HG03520 (cell line): ENCODE measurements at regions not wholly inside any gene's neighbourhood (a gene's known extent, or its start where the extent isn't known, plus 50 kb on each side); places are given as distances from the start of the nearest gene placed in this dataset.
"Not testable (repeated sequence)": the region's sequence is repeated elsewhere in the genome, so short reads cannot be mapped to it uniquely, and the experiment has no call there.

Experiments used
- ATAC-seq: cut with Tn5 transposase; IDR thresholded peaks from one replicate; pipeline ENCODE4 v1.9.1; 2021; ENCODE audit warnings: mild to moderate bottlenecking, moderate library complexity; ENCODE audit not compliant: unreplicated experiment

DNA sequence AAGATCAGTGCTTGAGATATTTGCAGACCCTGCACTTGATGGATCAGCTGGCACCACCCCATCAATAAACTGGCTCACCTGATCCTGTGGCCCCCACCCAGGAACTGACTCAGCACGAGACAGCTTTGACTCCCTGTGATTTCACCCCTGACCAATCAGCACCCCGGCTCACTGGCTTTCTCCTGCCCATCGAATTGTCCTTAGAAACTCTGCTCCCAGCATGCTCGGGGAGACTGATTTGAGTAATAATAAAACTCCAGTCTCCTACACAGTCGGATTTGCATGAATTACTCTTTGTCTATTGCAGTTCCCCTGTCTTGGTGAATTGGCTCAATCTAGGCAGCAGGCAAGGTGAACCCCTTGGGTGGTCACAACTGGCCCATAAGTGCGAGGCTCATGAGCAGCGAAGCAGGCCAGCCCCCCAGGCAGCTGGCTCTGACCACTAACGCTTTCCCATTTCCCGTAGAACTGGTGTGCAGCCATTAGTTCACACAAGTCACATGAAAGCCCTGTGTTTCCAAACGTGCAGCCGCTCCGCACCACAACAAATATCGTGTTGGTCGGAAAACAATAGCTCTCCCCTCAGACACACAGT is 79.6 kb downstream of the RSPH3 start:
- no peak for ATAC-seq

DNA sequence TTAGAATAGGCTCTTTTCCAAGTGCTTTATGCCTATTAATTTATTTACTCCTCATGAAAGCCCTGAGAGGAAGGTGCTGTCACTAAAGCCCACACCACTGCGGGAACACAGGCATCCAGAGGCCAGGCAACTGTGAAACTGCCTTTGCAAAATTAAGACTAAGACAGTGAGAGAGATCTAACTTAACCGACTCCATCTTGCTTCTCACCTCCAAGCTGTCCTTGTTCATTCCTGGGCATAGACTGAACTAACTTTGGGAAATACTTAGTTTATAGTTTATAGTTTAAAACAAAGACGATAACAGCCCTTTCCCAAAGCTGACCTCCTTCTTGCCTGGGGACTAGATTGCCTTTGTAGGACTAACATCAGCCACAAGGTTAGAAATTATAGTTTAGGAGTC is 80.1 kb downstream of the RSPH3 start:
- ATAC-seq, result no peak

DNA sequence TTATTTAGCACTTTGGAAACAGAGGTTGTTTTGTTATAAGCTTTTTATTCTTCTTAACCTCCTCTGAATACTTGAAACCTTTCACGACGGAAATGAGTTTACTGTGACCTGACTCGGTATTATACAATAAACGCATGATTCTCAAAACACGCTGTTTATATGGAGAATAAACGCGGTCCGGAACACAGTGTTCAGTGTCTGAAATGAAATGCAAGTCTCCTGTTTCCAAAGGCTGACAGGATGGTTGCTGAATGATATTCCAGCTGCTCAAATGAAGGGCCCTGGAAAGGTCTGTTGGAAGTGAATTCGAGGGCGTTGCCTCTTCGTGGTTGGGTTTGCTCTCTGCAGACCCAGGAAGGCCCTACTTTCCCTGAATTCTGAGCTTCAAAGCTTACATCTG is 83.4 kb downstream of the RSPH3 start:
- no peak for ATAC-seq

DNA sequence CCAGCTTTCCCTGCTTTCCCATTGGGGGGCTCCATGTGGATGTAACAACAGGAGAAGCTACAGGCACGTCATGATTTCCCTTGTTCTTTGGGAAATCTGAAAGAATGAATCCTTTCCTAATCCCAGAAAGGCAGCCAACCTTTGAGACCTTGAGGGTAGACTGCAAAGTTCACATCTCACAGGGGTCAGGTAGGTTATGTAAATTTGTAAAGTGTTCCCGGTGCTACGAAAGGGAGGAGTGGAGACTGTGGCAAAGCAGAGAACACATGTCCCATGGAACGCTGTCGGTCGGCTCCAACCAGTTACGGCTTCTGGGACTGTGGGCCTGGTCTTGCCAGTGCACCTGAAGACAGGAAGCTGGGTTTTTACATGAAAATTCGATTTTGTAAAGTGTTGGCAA is 85.1 kb downstream of the RSPH3 start:
- ATAC-seq, result no peak

DNA sequence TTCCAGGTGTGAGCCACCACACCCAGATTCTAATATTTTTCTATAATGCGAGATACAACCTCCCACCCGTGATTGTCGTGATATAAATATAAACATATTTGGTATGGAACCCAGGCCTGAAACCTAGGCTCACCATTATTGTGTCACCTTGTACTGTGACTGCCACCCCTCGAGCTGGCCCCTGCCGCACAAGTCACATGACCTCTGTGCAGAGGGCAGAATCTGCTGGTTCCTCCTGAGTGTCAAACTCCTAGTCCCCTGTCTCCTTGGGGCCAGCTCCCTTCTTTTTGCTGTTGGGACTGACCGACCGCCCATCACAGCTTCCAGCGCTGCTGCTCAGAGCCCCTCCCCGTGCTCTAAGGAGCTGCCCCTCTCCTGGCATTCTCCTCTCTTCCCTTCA is 86.4 kb downstream of the RSPH3 start:
- no peak for ATAC-seq

DNA sequence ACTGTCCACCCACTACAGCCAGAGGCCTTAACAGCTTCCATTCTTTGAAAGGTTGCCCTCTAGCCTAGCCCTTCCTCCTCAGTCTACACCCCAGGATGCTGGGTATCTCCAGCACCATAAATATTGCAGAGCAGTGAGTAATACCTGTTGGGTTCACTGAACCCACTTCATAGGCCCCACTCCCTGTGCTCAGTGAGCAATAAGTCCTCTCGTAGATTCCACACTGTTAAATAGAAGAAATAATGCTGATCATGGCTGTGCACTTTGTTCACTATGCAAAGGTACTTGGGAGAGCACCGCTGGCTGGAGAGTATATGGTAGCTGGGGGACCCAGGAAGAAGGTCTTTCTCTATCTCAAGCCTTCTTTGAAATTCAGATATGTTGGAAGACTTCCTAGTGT is 87.3 kb downstream of the RSPH3 start:
- ATAC-seq, result no peak

DNA sequence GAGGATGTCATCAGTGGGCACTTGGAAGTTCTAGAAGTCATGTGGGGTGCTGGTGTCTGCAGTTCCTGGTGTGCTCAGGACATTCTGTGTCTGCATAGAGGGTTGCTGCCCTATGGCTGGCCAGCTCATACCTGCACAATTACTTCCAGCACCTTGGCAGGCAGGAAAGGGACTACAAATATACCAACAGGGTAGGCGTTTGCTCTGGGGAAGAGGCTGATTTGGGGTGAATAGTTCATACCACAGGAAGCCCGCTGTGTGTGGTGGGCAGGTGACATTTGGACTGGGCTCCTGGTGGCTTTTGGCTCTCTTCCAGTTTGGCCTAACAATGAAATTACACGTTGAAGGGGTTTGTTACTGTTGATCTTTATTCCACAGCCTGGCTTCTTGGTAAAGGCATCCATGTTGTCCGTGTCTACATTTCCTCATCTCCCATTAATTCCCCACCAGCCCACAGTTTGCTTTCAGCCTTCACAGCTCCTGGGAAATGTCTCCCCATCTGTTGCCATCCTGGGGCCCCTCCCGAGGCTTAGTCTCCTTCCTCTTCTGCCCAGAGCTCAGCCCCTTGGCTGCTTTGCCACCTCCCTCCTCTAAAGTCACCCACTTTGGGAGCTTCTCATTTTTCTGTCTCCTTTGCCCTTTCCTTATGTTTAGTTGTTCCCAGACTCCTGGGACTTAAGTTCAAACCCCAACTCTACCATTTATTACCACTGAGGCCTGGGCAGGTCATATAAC is 88.1 kb downstream of the RSPH3 start:
- no peak for ATAC-seq

DNA sequence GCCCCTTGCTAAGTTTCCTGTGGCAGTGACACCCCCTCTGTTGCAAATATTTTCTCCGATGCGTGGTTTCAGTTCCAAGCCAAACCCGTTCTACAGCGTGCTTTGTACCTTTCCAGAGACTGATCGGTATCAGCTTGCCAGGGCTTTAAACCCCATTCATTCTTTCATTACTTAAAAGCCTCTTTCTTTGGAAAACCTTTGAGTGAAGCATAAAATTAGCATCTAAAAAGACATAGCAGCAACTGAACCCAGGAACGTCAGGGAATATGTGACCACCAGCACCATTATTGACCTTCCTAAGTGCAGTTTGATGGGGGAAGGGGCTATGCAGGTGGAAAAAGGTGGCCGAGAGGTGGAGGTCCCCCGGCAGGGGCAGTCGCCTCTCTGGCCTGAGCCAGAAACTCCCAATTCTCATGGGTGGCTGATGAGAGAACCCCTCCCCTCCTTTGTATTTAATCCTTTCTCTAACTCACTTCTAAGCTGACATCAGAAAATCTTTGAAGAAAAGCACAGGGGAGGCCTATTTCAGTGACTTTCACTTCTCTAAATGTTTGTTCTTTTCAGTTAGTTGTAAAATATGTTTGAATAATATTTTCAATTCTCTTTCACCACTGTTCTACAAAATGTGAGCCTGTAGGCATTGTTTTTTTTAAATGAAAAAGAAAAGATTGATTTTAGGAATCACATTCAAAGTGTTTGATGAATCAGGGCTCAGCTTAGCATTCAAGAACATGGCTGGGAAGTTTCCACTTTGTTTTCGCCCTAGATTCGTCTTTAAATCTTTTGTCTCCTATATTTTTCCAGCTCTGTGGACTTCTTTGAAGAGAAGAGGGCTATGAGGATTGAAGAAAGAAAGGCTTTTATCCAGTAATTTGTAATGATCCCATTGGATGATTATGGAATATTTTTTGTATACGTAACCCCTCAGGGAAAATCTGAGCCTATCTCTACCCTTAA is 89.2 kb downstream of the RSPH3 start:
- no peak for ATAC-seq

DNA sequence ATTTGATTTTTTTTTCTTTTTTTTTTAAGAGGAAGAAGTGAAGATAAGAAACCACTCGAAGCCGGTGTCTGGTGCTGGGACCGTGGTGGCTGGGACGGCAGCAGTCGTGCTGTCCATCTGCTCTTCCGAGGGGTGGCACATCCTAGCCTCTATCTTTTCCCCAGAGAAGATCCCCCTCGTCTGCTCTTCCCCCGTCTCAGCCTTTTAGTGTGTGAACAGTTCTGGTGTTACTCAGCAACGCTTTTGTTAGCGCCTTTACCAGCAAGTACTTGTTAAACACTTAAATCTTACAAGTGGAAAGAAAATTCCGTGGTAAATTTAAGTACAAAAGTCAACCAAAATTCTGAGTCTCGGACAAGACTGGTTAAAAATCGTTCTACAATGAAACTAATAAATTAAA is 90.1 kb downstream of the RSPH3 start:
- ATAC-seq, result no peak

DNA sequence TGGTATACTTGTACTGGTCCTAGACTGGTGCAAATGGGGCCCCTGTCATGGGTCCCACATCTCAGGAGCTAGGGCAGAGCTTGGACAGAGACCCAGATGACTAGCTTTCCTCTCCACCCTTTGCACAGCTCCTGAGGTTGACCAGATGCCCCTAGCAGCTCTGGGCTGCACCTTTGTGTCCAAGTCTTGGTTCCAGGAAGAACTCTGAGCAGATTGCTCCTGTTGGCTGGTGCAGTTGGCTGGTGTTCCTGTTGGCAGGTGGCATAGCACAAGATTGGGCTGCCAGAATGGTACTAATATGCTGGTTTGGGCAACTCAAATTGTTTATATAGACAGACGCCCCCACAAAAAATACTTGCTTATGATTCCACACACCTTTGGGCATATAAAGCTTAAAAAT is 89.4 kb upstream of the EZR start:
- no peak for ATAC-seq

DNA sequence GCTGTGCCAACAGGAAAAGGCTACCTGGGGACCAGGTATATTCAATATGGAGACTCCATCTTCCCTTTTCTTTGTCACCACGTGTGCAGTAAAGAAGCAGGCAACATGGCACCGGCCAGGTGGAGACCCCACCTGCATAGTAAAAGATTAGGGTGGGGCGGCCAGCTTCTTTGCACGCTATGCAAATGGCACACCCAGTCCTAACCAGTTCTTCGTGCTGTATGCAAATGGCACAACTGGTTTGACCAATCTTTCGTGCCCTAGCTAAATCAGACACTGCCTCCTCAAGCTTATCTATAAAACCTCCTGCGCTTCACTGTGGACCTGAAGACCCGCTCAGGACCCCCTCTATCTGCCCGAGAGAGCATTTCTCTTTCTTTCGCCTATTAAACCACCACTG is 88.8 kb upstream of the EZR start:
- no peak for ATAC-seq

DNA sequence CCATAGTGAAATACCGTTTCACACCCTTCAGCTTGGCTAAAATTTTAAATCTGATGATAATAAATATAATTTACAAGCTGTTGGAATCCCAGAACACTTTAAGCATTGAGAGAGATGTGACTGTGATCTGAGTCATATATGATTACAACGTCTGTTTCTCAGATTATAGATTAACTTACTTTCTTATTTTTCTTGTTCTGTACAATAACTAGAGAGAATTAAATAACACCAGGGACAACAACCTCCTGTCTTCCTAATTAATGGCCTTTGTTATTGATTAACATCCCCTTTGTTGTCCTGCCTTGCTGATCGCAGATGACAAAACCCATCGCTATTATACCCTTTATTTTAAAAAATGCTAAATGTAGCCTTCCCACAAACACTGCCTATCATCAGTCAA is 87.8 kb upstream of the EZR start:
- ATAC-seq, result no peak

DNA sequence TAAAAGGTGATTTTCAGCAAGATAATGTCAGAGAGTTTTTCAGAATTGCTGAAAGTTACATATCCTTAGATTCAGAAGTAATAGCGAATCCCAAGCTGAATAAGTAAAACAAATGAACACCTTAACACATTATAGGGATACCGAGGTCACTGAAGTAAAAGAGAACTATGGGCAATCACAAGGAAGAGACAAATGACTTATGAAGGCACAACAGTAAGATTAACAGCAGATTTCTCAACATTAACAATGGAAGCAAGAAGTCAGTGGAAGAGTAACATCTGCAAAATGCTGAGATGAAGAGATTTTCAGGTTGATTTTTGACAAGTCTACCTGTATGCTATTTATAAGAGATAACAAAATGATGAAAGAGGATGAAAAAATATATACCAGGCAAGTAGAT is 86.1 kb upstream of the EZR start:
- ATAC-seq, result no peak

DNA sequence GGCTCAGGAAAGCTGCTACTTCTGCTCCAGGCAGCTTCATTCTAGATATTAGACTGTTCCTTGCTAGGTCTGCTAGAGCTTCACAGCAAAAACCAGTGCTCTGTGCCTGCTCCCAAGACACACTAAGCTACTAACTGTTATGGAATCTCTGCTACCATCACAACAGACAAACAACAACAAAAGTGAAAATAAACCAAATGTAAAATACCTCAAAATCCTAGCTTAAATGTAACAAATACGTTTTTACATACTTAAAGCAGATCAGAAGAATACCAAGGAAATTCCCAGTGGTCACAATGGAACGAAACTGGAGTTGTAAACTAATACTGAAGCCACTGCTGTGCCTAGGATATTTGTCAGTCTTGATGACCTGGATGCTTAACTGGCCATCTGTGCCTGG is 84.6 kb upstream of the EZR start:
- ATAC-seq, result no peak

DNA sequence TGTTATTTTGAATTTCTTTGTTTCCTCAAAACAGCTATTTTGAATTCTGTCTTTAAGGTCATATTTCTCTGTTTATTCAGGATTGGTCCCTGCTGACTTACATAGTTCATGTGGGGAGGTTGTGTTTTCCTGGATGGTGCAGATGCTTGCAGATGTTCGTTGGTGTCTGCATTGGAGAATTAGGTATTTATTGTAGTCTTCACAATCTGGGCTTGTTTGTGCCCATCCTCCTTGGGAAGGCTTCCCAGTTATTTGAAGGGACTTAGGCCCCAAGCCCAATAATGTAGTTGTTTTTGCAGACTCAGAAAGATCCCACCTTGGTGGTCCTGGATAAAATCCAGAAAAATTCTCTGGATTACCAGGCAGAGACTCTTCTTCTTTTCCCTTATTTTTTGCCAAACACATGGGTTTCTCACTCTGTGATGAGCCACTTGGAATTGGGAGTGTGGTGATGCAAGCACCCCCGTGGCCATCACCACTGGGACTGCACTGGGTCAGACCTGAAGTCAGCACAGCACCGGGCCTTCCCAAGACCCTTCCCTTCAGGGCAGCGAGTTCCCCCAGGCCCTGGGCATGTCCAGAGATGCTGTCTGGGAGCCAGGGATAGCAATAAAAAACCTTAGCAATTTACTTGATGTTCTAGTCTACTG is 81.6 kb upstream of the EZR start:
- no peak for ATAC-seq

DNA sequence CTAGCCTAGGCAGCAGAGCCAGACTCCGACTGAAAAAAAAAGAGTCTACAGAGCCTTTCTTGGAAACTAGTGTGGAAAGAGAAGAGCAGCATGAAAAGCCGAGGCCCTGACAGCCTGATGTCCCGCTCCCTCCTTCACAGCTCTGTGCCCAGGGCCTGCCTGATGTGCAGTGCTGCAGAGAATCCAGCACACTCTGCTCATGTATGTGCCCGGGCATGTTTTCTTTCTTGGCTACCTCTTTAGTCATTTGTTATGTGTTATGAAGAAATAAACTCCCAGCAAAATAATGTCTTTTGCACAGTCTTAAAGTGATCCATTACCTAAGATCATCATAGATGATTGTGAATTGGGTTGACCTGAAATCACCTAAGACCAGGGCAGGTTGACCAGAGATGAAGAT is 78.1 kb upstream of the EZR start:
- ATAC-seq, result no peak

DNA sequence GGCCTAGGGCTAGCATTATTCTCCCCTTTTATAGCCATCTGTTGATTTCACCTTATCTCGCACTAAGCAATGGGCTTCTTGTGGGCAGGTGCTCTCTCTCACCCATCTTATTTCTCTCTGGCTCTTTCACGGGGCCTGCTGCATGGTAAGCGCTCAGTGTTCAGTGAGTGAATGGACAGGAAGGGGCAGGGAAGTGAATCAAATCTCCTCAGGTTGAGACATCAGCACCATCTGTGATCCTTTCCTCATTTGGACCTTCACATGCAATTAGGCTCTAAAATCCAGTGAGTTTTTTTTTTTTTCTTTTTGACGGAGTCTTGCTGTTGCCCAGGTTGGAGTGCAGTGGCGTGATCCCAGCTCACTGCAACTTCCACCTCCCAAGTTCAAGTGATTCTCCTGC is 76.5 kb upstream of the EZR start:
- ATAC-seq, result no peak

DNA sequence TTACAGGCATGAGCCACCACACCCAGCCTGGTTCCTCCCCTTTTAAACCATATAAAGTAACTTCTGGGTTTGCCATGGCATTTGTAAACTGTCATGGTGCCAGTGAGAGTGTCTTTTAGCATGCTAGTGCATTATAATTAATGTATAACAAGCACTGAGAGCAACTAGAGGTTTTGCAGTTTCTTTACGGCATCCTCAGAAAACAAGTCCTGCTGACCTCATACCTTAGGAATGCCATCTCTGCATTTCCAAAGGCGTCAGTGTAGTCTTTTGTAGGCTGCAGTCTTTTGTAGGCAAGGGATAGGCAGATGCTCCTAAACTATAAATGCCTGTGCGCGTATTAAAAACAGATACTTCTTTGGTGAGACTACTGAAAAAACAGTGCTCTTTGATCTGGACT is 75.0 kb upstream of the EZR start:
- ATAC-seq, result no peak

DNA sequence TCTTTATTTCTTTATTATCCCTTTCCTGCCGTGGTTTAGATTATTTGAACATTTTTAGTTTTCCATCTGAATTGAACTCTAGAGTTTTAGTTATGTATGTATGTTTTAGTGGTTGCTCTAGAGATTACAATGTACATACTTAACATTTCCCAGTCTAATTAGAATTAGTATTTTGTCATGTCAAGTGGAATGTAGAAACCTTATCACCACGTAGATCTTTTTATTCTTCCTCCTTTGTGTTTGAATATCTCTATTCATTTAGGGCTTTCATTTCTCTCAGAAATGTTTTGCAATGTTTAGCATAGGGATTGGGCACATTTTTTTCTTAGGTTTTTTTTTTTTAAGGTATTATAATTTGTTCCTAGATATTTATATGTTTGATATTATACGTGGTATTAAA is 73.1 kb upstream of the EZR start:
- no peak for ATAC-seq

DNA sequence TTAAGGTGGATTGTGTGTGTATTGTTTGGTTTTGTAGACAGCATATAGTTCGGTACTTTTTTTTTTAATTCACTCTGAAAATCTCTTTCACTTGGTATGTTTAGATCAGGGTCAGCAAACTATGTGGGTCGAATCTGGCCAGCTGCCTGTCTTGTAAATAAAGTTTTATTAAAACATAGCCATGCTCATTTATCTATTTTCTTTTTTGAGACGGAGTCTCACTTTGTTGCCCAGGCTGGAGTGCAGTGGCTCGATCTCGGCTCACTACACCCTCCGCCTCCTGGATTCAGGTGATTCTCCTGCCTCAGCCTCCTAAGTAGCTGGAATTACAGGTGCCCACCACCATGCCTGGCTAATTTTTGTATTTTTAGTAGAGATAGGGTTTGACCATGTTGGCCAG is 72.4 kb upstream of the EZR start:
- ATAC-seq, result not testable (repeated sequence)

DNA sequence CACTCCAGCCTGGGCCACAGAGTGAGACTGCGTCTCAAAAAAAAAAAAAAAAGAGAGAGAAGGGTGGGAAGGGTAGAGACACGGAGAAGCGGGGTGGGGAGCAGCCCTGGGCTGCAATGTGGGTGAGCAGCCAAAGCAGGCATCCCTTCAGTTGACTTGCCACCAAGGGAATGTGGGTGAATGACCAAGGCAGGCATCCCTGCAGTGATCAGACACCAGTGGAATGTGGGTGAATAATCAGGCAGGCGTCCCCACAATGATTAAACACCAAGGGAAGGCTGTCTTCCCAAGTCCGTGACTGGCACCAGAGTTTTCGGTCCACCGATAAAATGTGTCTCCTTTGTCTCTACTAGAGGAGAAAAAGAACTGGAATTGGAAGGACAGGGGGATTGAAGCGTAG is 69.0 kb upstream of the EZR start:
- not testable (repeated sequence) for ATAC-seq
